Adrenal gland (tissue), 9 donors: ENCODE measurements at regions not wholly inside any gene's neighbourhood (a gene's known extent, or its start where the extent isn't known, plus 50 kb on each side); places are given as distances from the start of the nearest gene placed in this dataset.

Source experiments
- DNase-seq, 7 donors: peaks; one replicate each; pipeline ENCODE4 v3.0.0-alpha.2; 2019 to 2020
- H3K27ac ChIP-seq, 5 donors: fragments of 200-600 bp; sonication (generic) in 4 of 5; 1 replicate in 3 of 5; 2 replicates in 2 of 5; pipeline versions ENCODE4 v1.5.1 to v1.8.0; 2016 to 2020; ENCODE audit warnings: mild to moderate bottlenecking in 1 of 5
- H3K27me3 ChIP-seq: fragments of 200-600 bp; 2 replicates; pipeline ENCODE4 v1.8.0; 2021
- H3K36me3 ChIP-seq, 2 donors: fragments of 200-600 bp; replicated peaks in 1 of 2; 1 replicate in 1 of 2; 2 replicates in 1 of 2; pipeline versions ENCODE4 v1.5.1 to v1.8.0; 2018 to 2022
- H3K4me1 ChIP-seq, 2 donors: fragments of 200-600 bp; replicated peaks in 1 of 2; 1 replicate in 1 of 2; 2 replicates in 1 of 2; pipeline versions ENCODE4 v1.5.1 to v1.8.0; 2018 to 2021
- H3K4me3 ChIP-seq, 4 donors: fragments of 200-600 bp; sonication (generic) in 3 of 4; one replicate each; pipeline ENCODE4 v1.5.1; 2016 to 2018
- H3K9me3 ChIP-seq, 3 donors: fragments of 200-600 bp; sonication (generic) in 1 of 3; replicated peaks in 1 of 3; 1 replicate in 2 of 3; 2 replicates in 1 of 3; pipeline versions ENCODE4 v1.5.1 to v1.8.0; 2016 to 2021
- CTCF ChIP-seq, 6 experiments: fragments of 450-650 bp in 4 of 6; fragments of 200-600 bp in 2 of 6; sonication (generic) in 1 of 6; IDR thresholded peaks; 1 replicate in 5 of 6; 2 replicates in 1 of 6; pipeline versions ENCODE4 v1.5.1 to v1.8.0; 2016 to 2021; ENCODE audit warnings: antibody characterized with exemption in 6 of 6, mild to moderate bottlenecking in 2 of 6, moderate library complexity in 1 of 6
- POLR2A ChIP-seq, 2 donors: fragments of 450-650 bp; IDR thresholded peaks; one replicate each; pipeline ENCODE4 v1.6.1; 2017; ENCODE audit warnings: antibody characterized with exemption in 2 of 2, mild to moderate bottlenecking in 2 of 2, moderate library complexity in 1 of 2
- WGBS, 4 donors: extraction: QIAGEN DNeasy Blood & Tissue Kit in 2 of 4; methylation state at CpG; one replicate each; pipeline versions ENCODE4 v1.1.5 to v1.1.7; 2013 to 2017; 5-methylcytosine and 5-hydroxymethylcytosine counted together
- intact Hi-C, 2 donors: fragments of 100-400 bp; cut with DNase I; formaldehyde crosslinking; loops; one replicate each; pipeline versions ENCODE4 v1.14.1 to v1.15.0; 2022 to 2023
- donor health status: healthy with polysubstance abuse.
- donor health status: Bipolar disorder and iron deficiency.
- donor health status: DM: yes; HTN: yes; CAD: no.
- donor health status: DM: no; HTN: no; CAD: no.
- donor health status: DM: no; HTN: no; CAD: no.

GRCh38 chr6:48840896-48841295 lies 622.2 kb downstream of the MMUT start:
- no peaks in the 10 kb centered on the region for H3K9me3 ChIP-seq
- H3K27me3 ChIP-seq, result no peaks in the 10 kb centered on the region
- H3K4me1 ChIP-seq, result no peaks in the 10 kb centered on the region
- no peak for TF ChIP-seq CTCF (IDR thresholded peaks at IDR 0.05)
- TF ChIP-seq POLR2A (IDR thresholded peaks at IDR 0.05), result no peak
- H3K36me3 ChIP-seq, result no peaks in the 10 kb centered on the region
- no peak for DNase-seq
- no peak overlapping the region for H3K4me3 ChIP-seq
- intact Hi-C loops, result no loop called here
- 79 to 93% (median 91%) methylated on average over 1 of the region's 1 CpG for WGBS, 4 donors
- H3K27ac ChIP-seq, result no peak overlapping the region

- H3K27me3 ChIP-seq, result no peaks in the 10 kb centered on the region
- intact Hi-C loops, result no loop called here
- TF ChIP-seq CTCF (IDR thresholded peaks at IDR 0.05) (no peak), POLR2A (IDR thresholded peaks at IDR 0.05) (no peak)
- no peak for DNase-seq
- H3K4me1 ChIP-seq, result no peaks in the 10 kb centered on the region
- H3K9me3 ChIP-seq, result no peaks in the 10 kb centered on the region
- H3K27ac ChIP-seq, result no peak overlapping the region
- no peak overlapping the region for H3K4me3 ChIP-seq
- 18 to 31% (median 29%) methylated on average over 2 of the region's 2 CpGs for WGBS, 4 donors
- no peaks in the 10 kb centered on the region for H3K36me3 ChIP-seq
These were observed 623.8 kb downstream of the MMUT start for GRCh38 chr6:48839206-48839605.

- Histone ChIP-seq H3K4me1 (no peaks in the 10 kb centered on the region), H3K4me3 (no peak overlapping the region), H3K27ac (no peak overlapping the region), H3K36me3 (no peaks in the 10 kb centered on the region), H3K9me3 (no peaks in the 10 kb centered on the region), H3K27me3 (no peaks in the 10 kb centered on the region)
- WGBS, 4 donors, result 77 to 90% (median 83%) methylated on average over 3 of the region's 3 CpGs
- intact Hi-C loops, result no loop called here
- TF ChIP-seq POLR2A (IDR thresholded peaks at IDR 0.05), result no peak
- no peak for TF ChIP-seq CTCF (IDR thresholded peaks at IDR 0.05)
- no peak for DNase-seq
These were observed 625.3 kb downstream of the MMUT start for GRCh38 chr6:48837744-48838143.

- intact Hi-C loops, result no loop called here
- Histone ChIP-seq H3K27ac (no peak overlapping the region), H3K4me1 (no peaks in the 10 kb centered on the region), H3K9me3 (no peaks in the 10 kb centered on the region), H3K4me3 (no peak overlapping the region), H3K27me3 (no peaks in the 10 kb centered on the region), H3K36me3 (no peaks in the 10 kb centered on the region)
- no peak for DNase-seq
- no peak for TF ChIP-seq CTCF (IDR thresholded peaks at IDR 0.05)
- no peak for TF ChIP-seq POLR2A (IDR thresholded peaks at IDR 0.05)
- WGBS, 4 donors, result 34 to 40% (median 37%) methylated on average over 2 of the region's 2 CpGs
These were observed 627.6 kb downstream of the MMUT start for GRCh38 chr6:48835421-48835958.
